ENCODE measurements at regions not wholly inside any gene's neighbourhood (a gene's known extent, or its start where the extent isn't known, plus 50 kb on each side); places are given as distances from the start of the nearest gene placed in this dataset.

DNA sequence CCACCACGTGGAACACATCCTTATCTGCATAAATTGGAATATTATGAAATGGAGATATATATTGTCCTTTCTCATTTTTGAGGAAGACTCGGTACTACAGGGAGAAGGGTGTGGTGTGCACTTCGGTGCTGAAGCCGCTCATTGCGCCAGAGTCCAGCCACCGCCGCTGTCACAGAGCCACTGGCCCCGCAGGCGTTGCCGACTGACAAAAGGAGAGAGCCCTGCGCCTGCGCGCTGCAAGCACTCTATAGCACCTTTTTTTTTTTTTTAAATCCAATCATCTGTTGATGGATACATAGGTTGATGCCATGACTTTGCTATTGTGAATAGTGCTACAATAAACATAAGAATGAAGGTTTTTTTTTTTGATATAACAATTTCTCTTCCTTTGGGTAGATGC, 130.0 kb upstream of the TBC1D5 start:
- no peaks in the 10 kb centered on the region for H3K27me3 ChIP-seq (replicated peaks in 1 of 4; ENCODE audit: control extremely low read depth in 1 of 4, control insufficient read depth in 3 of 4, insufficient read depth in 4 of 4, low read length in 3 of 4)
- H3K4me3 ChIP-seq (ENCODE audit: control extremely low read depth in 1 of 5, extremely low read depth in 1 of 5, insufficient read depth in 1 of 5, low read depth in 2 of 5, low read length in 4 of 5), result no peak overlapping the region
- no peak overlapping the region for H3K27ac Mint-ChIP-seq
- 95% methylated on average over 6 of the region's 13 CpGs for WGBS (ENCODE audit: insufficient coverage)
- H3K4me3 Mint-ChIP-seq, result no peak overlapping the region
- no peak overlapping the region for H3K4me2 ChIP-seq (replicated peaks; ENCODE audit: low read depth, low read length, poor library complexity, severe bottlenecking)
- DNase-seq, result no peak
- no peak overlapping the region for H3K9ac ChIP-seq (ENCODE audit: low read length)
- ChIA-PET CTCF (no interaction called here), POLR2A (no interaction called here)
- no peaks in the 10 kb centered on the region for H3K36me3 ChIP-seq (replicated peaks in 1 of 2; ENCODE audit: control extremely low read depth in 1 of 2, control insufficient read depth in 1 of 2, extremely low read depth in 1 of 2, insufficient read depth in 2 of 2, low read length in 1 of 2)
- peaks cover 15% of the 10 kb centered on the region for H3K27me3 Mint-ChIP-seq
- no peak overlapping the region for H3K27ac ChIP-seq (ENCODE audit: low read length in 2 of 2)
- no peaks in the 10 kb centered on the region for H3K9me3 ChIP-seq (ENCODE audit: control extremely low read depth in 1 of 3, control insufficient read depth in 2 of 3, insufficient read depth in 1 of 3, low read length in 2 of 3)
- ATAC-seq (ENCODE audit: low read depth), result no peak
- H3K4me1 Mint-ChIP-seq, result no peaks in the 10 kb centered on the region
- TF ChIP-seq EZH2 (IDR thresholded peaks at IDR 0.05; ENCODE audit: borderline replicate concordance, insufficient read depth, low read depth, low read length, poor library complexity, severe bottlenecking), result no peak
- TF ChIP-seq, protein P1, sequence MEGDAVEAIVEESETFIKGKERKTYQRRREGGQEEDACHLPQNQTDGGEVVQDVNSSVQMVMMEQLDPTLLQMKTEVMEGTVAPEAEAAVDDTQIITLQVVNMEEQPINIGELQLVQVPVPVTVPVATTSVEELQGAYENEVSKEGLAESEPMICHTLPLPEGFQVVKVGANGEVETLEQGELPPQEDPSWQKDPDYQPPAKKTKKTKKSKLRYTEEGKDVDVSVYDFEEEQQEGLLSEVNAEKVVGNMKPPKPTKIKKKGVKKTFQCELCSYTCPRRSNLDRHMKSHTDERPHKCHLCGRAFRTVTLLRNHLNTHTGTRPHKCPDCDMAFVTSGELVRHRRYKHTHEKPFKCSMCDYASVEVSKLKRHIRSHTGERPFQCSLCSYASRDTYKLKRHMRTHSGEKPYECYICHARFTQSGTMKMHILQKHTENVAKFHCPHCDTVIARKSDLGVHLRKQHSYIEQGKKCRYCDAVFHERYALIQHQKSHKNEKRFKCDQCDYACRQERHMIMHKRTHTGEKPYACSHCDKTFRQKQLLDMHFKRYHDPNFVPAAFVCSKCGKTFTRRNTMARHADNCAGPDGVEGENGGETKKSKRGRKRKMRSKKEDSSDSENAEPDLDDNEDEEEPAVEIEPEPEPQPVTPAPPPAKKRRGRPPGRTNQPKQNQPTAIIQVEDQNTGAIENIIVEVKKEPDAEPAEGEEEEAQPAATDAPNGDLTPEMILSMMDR (IDR thresholded peaks at IDR 0.05), result no peak
- intact Hi-C loops (cut with micrococcal nuclease), result no loop called here
- H3K9me3 Mint-ChIP-seq (ENCODE audit: insufficient read depth), result no peaks in the 10 kb centered on the region
- H4K20me1 ChIP-seq (ENCODE audit: control insufficient read depth, insufficient read depth, low read length, poor library complexity, severe bottlenecking), result no peaks in the 10 kb centered on the region
- no peaks in the 10 kb centered on the region for H3K79me2 ChIP-seq (ENCODE audit: control insufficient read depth, insufficient read depth, low read length)
- no peaks in the 10 kb centered on the region for H3K4me1 ChIP-seq (ENCODE audit: control insufficient read depth in 2 of 2, insufficient read depth in 2 of 2, low read length in 2 of 2)
- no peak overlapping the region for H2AFZ ChIP-seq (ENCODE audit: insufficient read depth, low read depth, low read length, poor library complexity, severe bottlenecking)

GRCh38 chr3:17865631-17866030, 123.2 kb upstream of the TBC1D5 start:
- CTCF ChIA-PET, result interaction anchor here (1.4 kb wide), 1 partner anchor 24 kb away, joined by 4 read pairs; no protein-coding TSS in a partner anchor
- Histone ChIP-seq H3K9me3 (ENCODE audit: control extremely low read depth in 1 of 3, control insufficient read depth in 2 of 3, insufficient read depth in 1 of 3, low read length in 2 of 3) (no peaks in the 10 kb centered on the region), H3K4me1 (ENCODE audit: control insufficient read depth in 2 of 2, insufficient read depth in 2 of 2, low read length in 2 of 2) (no peaks in the 10 kb centered on the region), H3K36me3 (replicated peaks in 1 of 2; ENCODE audit: control extremely low read depth in 1 of 2, control insufficient read depth in 1 of 2, extremely low read depth in 1 of 2, insufficient read depth in 2 of 2, low read length in 1 of 2) (no peaks in the 10 kb centered on the region), H3K27me3 (replicated peaks in 1 of 4; ENCODE audit: control extremely low read depth in 1 of 4, control insufficient read depth in 3 of 4, insufficient read depth in 4 of 4, low read length in 3 of 4) (no peaks in the 10 kb centered on the region), H3K4me3 (ENCODE audit: control extremely low read depth in 1 of 5, extremely low read depth in 1 of 5, insufficient read depth in 1 of 5, low read depth in 2 of 5, low read length in 4 of 5) (no peak overlapping the region), H3K79me2 (ENCODE audit: control insufficient read depth, insufficient read depth, low read length) (no peaks in the 10 kb centered on the region), H3K4me2 (replicated peaks; ENCODE audit: low read depth, low read length, poor library complexity, severe bottlenecking) (no peak overlapping the region), H3K27ac (ENCODE audit: low read length in 2 of 2) (no peak overlapping the region), H4K20me1 (ENCODE audit: control insufficient read depth, insufficient read depth, low read length, poor library complexity, severe bottlenecking) (no peaks in the 10 kb centered on the region), H3K9ac (ENCODE audit: low read length) (no peak overlapping the region), H2AFZ (ENCODE audit: insufficient read depth, low read depth, low read length, poor library complexity, severe bottlenecking) (no peak overlapping the region)
- Mint-ChIP-seq H3K27me3 (peaks cover 5% of the 10 kb centered on the region), H3K27ac (no peak overlapping the region), H3K9me3 (ENCODE audit: insufficient read depth) (no peaks in the 10 kb centered on the region), H3K4me1 (no peaks in the 10 kb centered on the region), H3K4me3 (no peak overlapping the region)
- POLR2A ChIA-PET, result no interaction called here
- WGBS (ENCODE audit: insufficient coverage), result 92% methylated on average over 2 of the region's 3 CpGs
- DNase-seq, result no peak
- TF ChIP-seq, protein P1 (IDR thresholded peaks at IDR 0.05), result no peak
- no peak for TF ChIP-seq EZH2 (IDR thresholded peaks at IDR 0.05; ENCODE audit: borderline replicate concordance, insufficient read depth, low read depth, low read length, poor library complexity, severe bottlenecking)
- intact Hi-C loops (cut with micrococcal nuclease), result no loop called here
- ATAC-seq (ENCODE audit: low read depth), result no peak

All from B cell (primary cell).